K562 (cell line): ENCODE measurements at regions not wholly inside any gene's neighbourhood (a gene's known extent, or its start where the extent isn't known, plus 50 kb on each side); places are given as distances from the start of the nearest gene placed in this dataset.
A peak's percentile ranks its signal among the peaks of the same experiment; 100 is the strongest.

ENCODE experiments used
- BCLAF1 ChIP-seq, 2 experiments: fragments of 450-650 bp in 1 of 2; IDR thresholded peaks; 2 replicates each; pipeline ENCODE4 v1.6.1; 2011 to 2017; ENCODE audit warnings: low read depth in 2 of 2, antibody characterized with exemption in 1 of 2, borderline replicate concordance in 1 of 2, low read length in 1 of 2, mild to moderate bottlenecking in 1 of 2, mixed read lengths in 1 of 2; ENCODE audit not compliant: control insufficient read depth in 1 of 2
- CBFA2T3 ChIP-seq: fragments of 450-650 bp; IDR thresholded peaks from 2 replicates; pipeline ENCODE4 v1.6.1; 2017
- CBX5 ChIP-seq: IDR thresholded peaks from 2 replicates; pipeline ENCODE4 v1.6.1; 2014; ENCODE audit warnings: low read depth, borderline replicate concordance
- CCNT2 ChIP-seq: IDR thresholded peaks from 2 replicates; pipeline ENCODE4 v1.6.1; 2011; ENCODE audit warnings: borderline replicate concordance, low read depth, mild to moderate bottlenecking, moderate library complexity, mixed read lengths, low read length; ENCODE audit not compliant: insufficient read length; ENCODE audit errors: extremely low read depth
- CUX1 ChIP-seq: fragments of 200-800 bp; sonication (Bioruptor generic); IDR thresholded peaks from 2 replicates; pipeline ENCODE4 v1.6.1; 2016; ENCODE audit warnings: missing genetic modification characterization, missing compliant biosample characterization
- DPF2 ChIP-seq: fragments of 450-650 bp; IDR thresholded peaks from 2 replicates; pipeline ENCODE4 v1.6.1; 2016
- GMEB1 ChIP-seq: fragments of 250-450 bp; sonication (Bioruptor Pico); IDR thresholded peaks from 2 replicates; pipeline ENCODE4 v1.4.0; 2020; ENCODE audit warnings: mild to moderate bottlenecking
- HDAC1 ChIP-seq, 2 experiments: fragments of 450-650 bp; IDR thresholded peaks; 2 replicates each; pipeline ENCODE4 v1.6.1; 2016 to 2017; ENCODE audit warnings: inconsistent platforms in 1 of 2, mild to moderate bottlenecking in 1 of 2, moderate library complexity in 1 of 2
- KHSRP ChIP-seq: fragments of 450-650 bp; IDR thresholded peaks from 2 replicates; pipeline ENCODE4 v1.6.1; 2017
- MTA2 ChIP-seq: fragments of 450-650 bp; IDR thresholded peaks from 2 replicates; pipeline ENCODE4 v1.6.1; 2016; ENCODE audit warnings: low read depth
- NBN ChIP-seq: fragments of 450-650 bp; IDR thresholded peaks from 2 replicates; pipeline ENCODE4 v1.6.1; 2016; ENCODE audit warnings: low read depth, mild to moderate bottlenecking
- SOX6 ChIP-seq: fragments of 450-650 bp; IDR thresholded peaks from 2 replicates; pipeline ENCODE4 v1.6.1; 2014; ENCODE audit warnings: mild to moderate bottlenecking
- ZHX1 ChIP-seq: fragments of 150-350 bp; conservative IDR thresholded peaks from 2 replicates; pipeline ENCODE4 v1.6.1; 2014; ENCODE audit warnings: low read length

GRCh38 chr6:144543006-144543871 lies 258.1 kb downstream of the UTRN start (continued):
- TF ChIP-seq CCNT2 (peak; percentile 33), CBX5 (no peak), BCLAF1 (IDR thresholded peaks at IDR 0.05; ENCODE audit: borderline replicate concordance in 1 of 2, control insufficient read depth in 1 of 2, low read depth in 2 of 2, low read length in 1 of 2) (no peak), ZHX1 (no peak), NBN (peak; percentile 96), DPF2 (peak; percentile 98), SOX6 (peak; percentile 87), KHSRP (0 out of 2 replicates have a peak, but pooled peaks have one; percentile 29), GMEB1 (no peak), CBFA2T3 (peak; percentile 92), MTA2 (peak; percentile 86), HDAC1 (IDR thresholded peaks at IDR 0.05) (peak; percentile 30 to 76; a peak in 3 of 4 replicates), CUX1 (CRISPR knock-in tag) (peak; percentile 84; the same call in 1 of the 2 replicates)
